ENCODE measurements at regions not wholly inside any gene's neighbourhood (a gene's known extent, or its start where the extent isn't known, plus 50 kb on each side); places are given as distances from the start of the nearest gene placed in this dataset.

GRCh38 chr12:28050606-28051005, 78.1 kb upstream of the PTHLH start:
- no peak for TF ChIP-seq CBX8 (IDR thresholded peaks at IDR 0.05)
- no peak for TF ChIP-seq SMC3 (IDR thresholded peaks at IDR 0.05)
- TF ChIP-seq, protein P1, sequence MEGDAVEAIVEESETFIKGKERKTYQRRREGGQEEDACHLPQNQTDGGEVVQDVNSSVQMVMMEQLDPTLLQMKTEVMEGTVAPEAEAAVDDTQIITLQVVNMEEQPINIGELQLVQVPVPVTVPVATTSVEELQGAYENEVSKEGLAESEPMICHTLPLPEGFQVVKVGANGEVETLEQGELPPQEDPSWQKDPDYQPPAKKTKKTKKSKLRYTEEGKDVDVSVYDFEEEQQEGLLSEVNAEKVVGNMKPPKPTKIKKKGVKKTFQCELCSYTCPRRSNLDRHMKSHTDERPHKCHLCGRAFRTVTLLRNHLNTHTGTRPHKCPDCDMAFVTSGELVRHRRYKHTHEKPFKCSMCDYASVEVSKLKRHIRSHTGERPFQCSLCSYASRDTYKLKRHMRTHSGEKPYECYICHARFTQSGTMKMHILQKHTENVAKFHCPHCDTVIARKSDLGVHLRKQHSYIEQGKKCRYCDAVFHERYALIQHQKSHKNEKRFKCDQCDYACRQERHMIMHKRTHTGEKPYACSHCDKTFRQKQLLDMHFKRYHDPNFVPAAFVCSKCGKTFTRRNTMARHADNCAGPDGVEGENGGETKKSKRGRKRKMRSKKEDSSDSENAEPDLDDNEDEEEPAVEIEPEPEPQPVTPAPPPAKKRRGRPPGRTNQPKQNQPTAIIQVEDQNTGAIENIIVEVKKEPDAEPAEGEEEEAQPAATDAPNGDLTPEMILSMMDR (IDR thresholded peaks at IDR 0.05): no peak
- TF ChIP-seq NR3C1 (IDR thresholded peaks at IDR 0.05): no peak
- TF ChIP-seq KDM1A (IDR thresholded peaks at IDR 0.05; ENCODE audit: low read depth): no peak
- TF ChIP-seq RFX5 (IDR thresholded peaks at IDR 0.05): no peak
- TF ChIP-seq MYC (IDR thresholded peaks at IDR 0.05; ENCODE audit: borderline replicate concordance, low read length): no peak
- TF ChIP-seq EP300 (IDR thresholded peaks at IDR 0.05): no peak
- TF ChIP-seq, protein P2, sequence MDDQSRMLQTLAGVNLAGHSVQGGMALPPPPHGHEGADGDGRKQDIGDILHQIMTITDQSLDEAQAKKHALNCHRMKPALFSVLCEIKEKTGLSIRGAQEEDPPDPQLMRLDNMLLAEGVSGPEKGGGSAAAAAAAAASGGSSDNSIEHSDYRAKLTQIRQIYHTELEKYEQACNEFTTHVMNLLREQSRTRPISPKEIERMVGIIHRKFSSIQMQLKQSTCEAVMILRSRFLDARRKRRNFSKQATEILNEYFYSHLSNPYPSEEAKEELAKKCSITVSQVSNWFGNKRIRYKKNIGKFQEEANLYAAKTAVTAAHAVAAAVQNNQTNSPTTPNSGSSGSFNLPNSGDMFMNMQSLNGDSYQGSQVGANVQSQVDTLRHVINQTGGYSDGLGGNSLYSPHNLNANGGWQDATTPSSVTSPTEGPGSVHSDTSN (IDR thresholded peaks at IDR 0.05): no peak
- TF ChIP-seq POLR2A (IDR thresholded peaks at IDR 0.05; ENCODE audit: low read length): no peak
- TF ChIP-seq, protein P3, sequence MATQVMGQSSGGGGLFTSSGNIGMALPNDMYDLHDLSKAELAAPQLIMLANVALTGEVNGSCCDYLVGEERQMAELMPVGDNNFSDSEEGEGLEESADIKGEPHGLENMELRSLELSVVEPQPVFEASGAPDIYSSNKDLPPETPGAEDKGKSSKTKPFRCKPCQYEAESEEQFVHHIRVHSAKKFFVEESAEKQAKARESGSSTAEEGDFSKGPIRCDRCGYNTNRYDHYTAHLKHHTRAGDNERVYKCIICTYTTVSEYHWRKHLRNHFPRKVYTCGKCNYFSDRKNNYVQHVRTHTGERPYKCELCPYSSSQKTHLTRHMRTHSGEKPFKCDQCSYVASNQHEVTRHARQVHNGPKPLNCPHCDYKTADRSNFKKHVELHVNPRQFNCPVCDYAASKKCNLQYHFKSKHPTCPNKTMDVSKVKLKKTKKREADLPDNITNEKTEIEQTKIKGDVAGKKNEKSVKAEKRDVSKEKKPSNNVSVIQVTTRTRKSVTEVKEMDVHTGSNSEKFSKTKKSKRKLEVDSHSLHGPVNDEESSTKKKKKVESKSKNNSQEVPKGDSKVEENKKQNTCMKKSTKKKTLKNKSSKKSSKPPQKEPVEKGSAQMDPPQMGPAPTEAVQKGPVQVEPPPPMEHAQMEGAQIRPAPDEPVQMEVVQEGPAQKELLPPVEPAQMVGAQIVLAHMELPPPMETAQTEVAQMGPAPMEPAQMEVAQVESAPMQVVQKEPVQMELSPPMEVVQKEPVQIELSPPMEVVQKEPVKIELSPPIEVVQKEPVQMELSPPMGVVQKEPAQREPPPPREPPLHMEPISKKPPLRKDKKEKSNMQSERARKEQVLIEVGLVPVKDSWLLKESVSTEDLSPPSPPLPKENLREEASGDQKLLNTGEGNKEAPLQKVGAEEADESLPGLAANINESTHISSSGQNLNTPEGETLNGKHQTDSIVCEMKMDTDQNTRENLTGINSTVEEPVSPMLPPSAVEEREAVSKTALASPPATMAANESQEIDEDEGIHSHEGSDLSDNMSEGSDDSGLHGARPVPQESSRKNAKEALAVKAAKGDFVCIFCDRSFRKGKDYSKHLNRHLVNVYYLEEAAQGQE (IDR thresholded peaks at IDR 0.05): no peak
- TF ChIP-seq CBX2 (IDR thresholded peaks at IDR 0.05; ENCODE audit: borderline replicate concordance, low read depth): no peak
- TF ChIP-seq JUN (IDR thresholded peaks at IDR 0.05): no peak
- TF ChIP-seq ESRRA (IDR thresholded peaks at IDR 0.05; ENCODE audit: borderline replicate concordance, low read length): no peak
